ENCODE measurements at regions not wholly inside any gene's neighbourhood (a gene's known extent, or its start where the extent isn't known, plus 50 kb on each side); places are given as distances from the start of the nearest gene placed in this dataset.

GRCh38 chr16:66001432-66001831 lies 365.1 kb upstream of the CDH5 start:
- no peak for TF ChIP-seq GATA2 (IDR thresholded peaks at IDR 0.05; ENCODE audit: low read depth, low read length)
- no peak for TF ChIP-seq GATA3 (IDR thresholded peaks at IDR 0.05; ENCODE audit: low read depth, low read length)
